ENCODE measurements at regions not wholly inside any gene's neighbourhood (a gene's known extent, or its start where the extent isn't known, plus 50 kb on each side); places are given as distances from the start of the nearest gene placed in this dataset.
"Not testable (repeated sequence)": the region's sequence is repeated elsewhere in the genome, so short reads cannot be mapped to it uniquely, and the experiment has no call there.

DNA sequence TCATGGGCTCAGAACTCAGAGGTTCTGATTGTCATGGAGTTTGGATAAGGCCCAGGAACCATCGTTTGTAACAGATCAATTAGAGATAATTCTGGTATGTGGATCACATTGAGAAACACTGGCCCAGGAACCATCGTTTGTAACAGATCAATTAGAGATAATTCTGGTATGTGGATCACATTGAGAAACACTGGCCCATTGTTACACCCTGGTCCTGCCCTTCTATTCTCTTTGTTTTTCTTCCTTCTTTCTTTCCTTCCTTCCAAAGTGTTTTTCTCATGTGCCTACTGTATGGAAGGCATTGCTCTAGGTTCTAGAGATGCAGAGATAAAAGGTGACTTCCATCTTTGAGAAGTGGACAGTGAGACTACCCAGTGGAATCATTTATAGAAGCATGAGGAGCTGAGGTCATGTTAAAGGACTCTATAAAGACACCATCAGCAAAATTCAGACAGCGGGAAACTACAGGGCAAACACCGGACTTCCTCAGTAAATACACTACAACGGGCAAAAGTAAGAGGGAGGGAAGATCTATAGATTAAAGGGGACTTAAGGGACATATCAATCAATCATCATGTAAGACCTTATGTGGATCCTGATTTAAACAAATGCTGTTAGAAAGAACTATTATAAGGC is 153.8 kb downstream of the UNC5CL start:
- no peak for DNase-seq (ENCODE audit: low spot score)

DNA sequence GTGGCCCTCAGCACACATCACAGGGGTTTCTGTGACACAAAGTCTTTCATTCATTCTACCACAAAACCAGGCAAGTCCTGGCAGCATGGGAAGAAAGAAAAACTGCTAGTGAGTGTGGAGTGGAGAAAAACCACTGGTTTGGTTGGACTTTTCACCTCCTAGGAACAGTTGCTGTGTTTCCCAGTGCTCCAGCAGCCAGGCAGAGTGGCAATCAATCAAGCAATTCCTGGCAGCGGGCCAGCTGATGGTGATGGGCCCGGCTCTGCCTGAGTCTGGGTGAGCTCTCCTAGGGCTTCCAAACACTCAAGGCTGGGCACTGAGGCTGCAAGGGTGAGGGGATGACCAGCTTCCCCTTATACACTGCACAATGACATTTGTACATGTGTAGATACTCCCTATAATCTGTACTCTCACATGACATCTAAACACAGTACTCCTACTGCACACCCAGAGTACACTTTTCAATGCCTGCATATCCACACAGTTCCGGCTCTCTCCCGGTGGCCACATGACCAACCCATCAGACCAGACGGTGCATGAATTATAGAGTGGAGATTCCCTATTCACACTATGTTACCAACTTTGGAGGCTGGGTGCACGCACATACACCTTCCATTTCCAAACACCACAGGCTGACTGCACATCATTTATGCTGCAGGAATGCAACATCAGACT is 156.6 kb downstream of the UNC5CL start:
- no peak for DNase-seq (ENCODE audit: low spot score)

DNA sequence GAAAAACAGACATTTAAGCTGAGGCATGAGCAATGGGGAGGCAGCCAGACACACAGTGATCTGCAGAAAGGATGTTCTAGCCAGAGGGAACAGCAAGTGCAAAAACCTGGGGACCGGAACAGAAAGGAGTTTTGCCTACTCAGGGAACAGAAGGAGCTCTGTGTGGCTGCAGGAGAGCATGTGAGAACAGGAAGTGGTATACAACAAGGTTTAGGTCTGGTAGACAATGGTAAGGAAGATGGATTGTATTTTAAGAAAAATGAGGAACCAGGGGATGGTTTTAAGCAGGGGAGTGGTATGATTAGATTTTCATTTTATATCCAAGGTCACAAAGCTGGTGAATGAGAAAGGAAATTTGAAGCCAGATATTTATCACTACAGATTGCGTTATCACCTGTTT is 157.5 kb downstream of the UNC5CL start:
- DNase-seq (ENCODE audit: low spot score): no peak

DNA sequence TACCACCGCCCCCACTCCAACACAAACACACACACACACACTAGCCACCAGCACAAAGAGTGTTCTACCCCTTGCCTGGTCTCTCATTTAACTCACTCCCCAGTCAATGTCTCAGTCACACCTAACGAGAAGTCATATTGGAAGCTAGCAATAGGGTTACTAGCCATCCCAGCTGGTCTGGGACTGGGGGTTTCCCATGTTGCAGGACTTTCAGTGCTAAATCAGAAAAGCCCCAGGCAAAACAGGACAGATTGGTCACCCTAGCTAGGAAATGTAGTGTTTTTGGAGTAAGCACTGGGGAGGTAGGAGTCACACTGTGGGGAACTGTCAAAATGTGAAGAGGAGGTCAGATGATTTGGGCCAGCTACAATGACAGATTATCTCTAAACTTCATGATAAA is 158.1 kb downstream of the UNC5CL start:
- DNase-seq (ENCODE audit: low spot score): no peak

DNA sequence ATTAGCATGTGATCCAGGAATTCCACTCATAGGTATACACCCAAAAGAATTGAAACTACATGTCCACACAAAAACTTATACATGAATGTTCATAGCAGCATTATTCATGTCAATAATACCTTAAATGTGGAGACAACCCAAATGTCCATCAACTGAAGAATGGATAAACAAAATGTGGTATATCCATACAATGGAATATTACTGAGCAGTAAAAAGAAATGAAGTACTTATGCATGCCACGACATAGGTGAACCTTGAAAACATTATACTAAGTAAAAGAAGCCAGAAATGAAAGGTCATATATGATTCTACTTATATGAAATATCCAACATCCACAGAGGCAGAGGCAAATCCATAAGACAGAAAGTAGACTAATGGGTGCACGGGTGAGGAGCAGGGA is 159.9 kb downstream of the UNC5CL start:
- DNase-seq (ENCODE audit: low spot score): no peak

DNA sequence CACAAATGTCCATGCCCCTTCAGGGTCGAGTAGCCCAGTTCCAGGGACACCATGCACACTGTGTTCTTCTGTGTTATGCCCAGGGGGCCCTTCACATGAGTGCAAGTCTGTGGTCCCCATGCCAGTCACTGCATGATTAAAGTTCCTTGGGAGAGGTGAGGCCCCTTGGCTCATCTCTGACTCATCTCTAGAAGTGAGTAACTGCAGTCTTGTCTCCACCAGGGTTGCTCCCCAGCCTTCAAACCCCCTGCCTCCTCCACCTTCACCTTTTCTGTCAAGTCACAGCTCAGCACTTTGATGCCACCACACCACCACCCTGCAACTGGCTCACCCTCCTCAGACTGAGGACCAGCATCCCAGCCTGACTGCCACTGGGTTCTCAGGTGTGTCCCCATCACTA is 161.7 kb downstream of the UNC5CL start:
- no peak for DNase-seq (ENCODE audit: low spot score)

DNA sequence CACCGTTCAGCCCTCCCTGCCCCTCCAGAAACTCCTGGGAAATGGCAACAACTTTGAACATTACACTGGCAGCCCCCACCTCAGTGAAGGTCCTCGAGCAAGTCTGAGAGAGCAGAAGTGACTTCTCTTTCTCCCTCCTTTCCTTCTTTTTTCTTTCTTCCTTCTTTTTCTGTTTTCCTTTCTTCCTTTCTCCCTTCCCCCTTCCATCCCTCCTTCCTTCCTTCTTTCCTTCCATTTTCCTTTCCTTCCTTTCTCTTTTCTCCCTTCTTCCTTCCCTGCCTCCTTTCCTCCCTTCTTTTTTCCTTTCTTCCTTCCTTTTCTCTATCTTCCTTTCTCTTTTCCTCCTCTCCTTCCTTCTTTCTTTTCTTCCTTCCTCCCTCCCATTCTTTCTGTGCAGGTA is 162.7 kb downstream of the UNC5CL start:
- no peak for DNase-seq (ENCODE audit: low spot score)

DNA sequence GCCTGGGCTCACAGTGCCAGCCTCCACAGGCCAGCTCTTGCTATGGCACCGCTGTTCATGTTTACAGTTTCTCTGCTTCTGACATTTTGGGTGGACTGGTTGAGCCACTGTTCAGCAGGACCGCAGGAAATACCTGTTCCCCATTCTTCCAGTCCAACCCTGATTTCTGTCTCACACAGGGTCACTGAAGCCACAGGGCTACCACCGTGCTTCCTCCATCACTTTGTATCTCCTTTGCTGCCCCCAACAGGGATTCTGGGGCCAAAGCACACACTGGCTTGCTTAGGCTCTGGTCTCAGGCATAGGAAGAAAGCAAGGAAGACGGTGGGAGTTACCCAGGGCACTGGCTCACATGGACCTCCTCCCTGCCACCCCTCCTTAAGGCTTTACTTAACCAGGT is 164.5 kb downstream of the UNC5CL start:
- peak; percentile 69 for DNase-seq (ENCODE audit: low spot score)

DNA sequence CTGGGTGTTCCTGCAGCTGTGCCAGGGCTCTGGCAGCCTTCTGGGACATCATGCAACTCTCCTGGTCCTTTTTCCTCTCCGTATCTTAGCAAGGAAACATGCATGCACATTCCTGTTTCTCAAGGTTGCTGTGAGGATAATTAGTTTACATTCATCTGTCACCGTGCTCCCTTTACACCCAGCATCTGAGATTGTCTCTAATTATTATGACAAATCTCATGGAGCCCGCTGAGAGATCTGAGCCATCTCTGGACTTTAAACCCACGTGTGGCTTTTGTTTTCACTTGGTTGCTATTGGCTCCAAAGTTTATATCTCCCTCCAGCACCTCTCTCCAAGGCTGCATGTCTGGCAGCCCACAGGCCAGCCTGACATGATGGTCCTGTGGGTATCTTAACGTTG is 167.6 kb downstream of the UNC5CL start:
- DNase-seq (ENCODE audit: low spot score): no peak

DNA sequence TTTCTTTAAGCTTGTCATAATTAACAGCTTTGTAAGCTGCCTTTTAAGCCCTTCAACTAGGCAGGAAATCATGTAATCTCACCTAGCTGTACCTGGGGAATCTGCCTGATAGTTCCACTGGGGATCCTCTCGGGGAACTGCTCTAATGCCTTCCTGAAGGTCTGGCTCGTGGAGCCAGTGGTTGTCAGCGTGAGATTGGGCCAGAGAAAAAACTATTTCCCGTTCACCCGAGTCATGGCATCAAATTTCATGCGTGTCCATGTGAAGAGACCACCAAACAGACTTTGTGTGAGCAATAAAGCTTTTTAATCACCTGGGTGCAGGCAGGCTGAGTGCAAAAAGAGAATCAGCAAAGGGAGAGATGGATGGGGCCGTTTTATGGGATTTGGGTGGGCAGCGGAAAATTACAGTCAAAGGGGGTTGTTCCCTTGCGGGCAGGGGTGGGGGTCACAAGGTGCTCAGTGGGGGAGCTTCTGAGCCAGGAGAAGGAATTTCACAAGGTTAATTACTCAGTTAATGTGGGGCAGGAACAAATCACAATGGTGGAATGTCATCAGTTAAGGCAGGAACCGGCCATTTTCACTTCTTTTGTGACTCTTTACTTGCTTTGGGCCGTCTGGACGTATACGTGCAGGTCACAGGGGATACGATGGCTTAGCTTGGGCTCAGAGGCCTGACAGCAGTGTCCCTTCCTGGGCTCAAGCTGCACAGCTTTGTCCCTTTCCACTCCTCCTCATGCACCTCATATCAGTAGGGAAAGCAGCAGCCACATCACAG is 170.7 kb downstream of the UNC5CL start:
- not testable (repeated sequence) for DNase-seq (ENCODE audit: low spot score)

DNA sequence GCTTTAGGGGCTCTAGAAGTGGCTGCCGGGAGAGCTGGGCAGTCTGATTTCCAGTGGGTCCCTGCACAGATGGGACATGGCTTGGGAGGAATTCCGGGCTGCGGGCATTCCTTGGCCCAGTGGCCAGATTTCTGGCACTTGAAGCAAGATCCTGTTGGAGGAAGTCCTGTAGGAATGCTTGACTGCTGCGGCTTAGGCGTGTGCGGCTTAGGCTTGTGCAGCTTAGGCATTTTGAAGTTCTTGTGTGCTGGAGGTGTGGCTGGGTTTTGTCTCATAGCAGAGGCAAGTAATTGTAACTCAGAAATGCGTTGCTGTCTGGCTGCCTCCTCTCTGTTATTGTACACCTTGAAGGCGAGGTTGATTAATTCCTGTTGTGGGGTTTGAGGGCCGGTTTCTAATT is 171.5 kb downstream of the UNC5CL start:
- not testable (repeated sequence) for DNase-seq (ENCODE audit: low spot score)

DNA sequence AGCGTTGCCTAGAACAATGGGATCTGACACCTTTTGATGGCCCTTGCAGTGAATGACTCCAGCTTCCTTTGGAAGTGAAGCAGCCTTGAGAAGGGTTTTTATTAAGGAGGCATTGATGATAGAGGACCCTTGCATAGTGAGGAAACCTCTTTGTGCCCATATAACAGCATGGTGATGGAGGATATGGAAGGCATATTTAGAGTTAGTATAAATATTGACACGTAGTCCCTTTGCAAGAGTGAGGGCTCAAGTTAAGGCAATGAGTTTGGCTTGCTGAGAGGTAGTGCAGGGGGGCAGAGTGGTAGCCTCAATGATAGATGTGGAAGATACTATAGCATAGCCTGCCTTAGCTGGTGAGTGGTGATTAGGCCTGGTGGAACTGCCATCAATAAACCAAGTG is 173.8 kb downstream of the UNC5CL start:
- not testable (repeated sequence) for DNase-seq (ENCODE audit: low spot score)

DNA sequence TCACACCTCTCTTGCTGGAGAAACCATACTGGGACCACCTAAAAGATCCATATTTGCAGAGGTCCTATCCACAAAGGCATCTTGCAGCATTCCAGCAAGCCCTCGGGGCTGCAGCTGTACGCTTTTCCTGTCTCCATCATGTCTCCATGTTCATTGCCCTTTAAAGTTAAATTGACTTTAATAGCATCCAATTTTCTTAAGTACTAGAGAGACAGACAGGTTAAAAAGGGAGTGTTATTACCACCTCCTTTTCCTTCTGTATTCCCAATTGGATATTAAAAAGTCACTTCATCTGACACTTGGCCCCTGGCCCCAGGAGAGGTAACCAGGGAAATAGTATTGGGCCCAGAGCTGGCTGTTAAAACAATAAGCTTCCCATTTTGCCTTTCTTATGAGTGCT is 178.6 kb downstream of the UNC5CL start:
- no peak for DNase-seq (ENCODE audit: low spot score)

DNA sequence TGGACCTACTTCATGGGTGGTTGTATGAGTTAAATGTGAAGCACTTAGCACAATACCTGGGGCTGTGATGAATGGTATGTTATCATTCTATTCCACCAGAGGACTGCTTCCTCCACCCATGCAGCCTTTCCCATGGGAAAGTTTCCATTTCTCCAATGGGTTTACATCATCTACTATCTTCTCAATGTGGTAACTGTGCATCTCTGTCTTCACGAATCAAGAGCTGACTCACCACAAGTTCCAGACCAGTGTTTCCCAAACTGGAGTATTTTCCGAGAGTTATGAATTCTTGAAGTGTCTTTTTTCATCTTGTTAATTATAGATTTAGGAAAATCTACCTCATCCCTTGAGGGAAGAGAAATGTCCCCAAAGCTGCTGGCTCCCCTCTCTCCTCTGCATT is 182.8 kb downstream of the UNC5CL start:
- DNase-seq (ENCODE audit: low spot score): no peak

DNA sequence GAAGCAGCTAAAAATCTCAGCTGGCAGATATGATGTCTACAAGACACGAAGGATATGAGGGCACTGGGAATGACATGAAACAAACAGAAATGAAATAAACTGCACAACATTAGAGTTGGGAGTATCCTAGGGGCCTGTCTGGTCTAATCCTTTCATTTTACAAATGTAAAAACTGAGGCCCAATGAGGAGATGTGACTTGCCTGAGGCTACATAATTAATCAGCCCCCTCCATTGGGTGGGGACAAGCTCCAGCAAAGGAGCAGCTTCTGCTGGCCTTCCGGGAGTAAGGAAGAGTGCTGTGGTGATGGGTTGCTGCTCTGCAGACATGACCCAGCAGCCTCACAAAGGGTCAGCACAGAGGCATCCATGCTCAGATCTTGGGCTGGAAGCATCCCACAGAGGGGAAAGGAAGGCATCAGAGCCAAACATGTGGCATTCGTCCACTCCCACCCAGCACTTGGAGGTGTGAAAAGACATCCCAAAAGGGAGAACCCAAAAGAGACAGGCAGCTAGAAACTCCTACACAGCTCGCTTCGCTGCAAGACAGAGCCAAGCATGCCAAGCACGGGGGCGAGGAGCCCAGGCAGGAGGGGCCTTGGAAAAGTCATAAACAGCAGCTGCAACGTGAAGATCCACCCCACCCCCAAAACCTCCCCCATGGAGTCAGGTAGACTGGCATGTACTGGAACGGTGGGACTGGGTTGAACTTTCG is 183.7 kb downstream of the UNC5CL start:
- no peak for DNase-seq (ENCODE audit: low spot score)

DNA sequence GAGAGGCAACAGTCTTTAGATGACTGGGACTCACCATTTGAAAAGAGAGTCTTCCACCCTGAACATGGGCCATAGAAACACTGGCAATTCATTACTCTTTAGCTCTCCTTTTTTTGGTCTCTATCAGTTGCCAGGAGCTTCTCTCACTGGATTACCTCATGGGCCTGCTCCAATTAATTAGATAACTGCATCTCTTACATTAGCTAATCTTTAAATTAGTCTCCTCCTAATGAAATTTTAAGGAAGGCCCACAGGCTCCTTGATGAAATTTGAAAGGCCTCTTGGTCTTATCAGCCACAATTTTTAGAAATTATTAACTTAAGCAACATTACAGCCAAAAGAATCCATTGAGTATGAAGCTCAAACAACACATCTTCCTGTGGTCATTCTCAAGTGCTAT is 184.4 kb downstream of the UNC5CL start:
- DNase-seq (ENCODE audit: low spot score): no peak

DNA sequence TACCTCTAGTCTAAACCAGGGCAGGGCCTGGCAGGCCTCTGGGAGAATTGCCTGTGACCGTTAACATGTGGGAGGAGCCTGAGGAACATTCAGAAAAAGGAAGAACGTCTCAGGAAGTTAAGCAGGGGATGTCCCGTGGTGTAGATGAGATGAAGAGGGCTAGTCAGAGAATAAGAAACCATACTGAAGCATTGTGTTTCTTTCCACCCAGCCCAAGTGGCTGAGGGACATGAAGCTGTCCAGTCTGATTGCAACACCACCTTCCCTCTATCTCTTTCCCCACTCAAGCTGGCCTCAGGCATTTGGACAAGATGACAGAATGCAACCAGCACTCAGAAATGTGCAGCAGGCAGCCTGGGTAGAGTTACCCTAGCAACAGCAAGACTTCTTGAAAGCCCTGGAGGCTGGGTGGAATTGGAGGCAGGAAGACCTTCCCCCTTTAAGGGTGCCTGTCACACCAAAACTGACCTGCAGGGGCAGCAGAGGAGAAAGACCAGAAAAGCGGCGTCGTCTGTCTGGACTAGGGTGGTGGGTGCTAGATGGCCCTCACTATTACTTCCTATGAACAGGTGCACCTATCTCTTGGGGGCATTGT is 186.1 kb downstream of the UNC5CL start:
- peak; percentile 61 for DNase-seq (ENCODE audit: low spot score)

DNA sequence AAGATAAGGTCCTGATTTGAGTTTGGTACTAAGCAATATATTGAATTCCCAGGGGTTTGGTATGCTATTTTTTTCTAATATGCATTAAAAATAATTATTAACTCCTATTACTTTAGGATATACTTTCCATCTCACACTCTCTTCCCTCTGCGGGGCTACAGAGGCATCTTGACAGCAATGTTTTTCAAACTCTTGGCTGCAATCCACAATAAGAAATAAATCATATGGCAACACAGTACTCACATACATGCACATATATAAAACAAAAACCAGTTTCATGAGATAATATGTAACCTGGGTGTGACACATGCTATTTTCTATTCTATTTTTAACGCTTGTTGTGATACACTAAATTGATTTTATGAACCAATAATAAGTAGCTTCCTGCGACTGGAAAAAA is 189.5 kb downstream of the UNC5CL start:
- no peak for DNase-seq (ENCODE audit: low spot score)

DNA sequence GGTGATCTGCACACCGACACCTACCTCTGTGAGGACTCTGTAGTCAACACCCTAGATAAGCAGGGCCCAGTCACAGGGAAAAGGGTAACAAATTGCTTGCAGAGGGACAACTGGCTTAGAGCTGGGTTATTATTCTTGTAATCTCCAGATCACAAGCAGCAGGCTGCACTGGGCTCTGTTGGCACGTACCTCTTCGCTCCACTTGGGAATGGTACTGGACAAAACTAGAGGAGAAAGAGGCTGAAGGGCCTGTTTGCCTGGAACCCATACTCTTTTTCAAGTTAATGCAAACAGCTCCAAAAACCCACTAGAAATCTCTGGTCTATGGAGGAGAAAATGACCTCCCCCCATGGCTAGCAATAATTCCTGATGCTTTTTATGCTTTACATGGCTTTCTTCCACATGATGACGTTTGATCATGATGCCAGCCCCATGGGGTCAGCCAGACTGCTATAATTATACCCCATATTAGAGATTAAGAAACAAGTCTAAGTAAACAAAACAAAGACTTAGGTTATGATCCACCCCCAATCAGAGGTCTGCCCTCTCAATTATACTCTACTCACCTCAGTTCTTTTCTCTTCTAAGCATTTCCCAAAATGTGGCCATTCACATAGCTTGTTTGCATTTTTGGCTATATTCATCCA is 190.0 kb downstream of the UNC5CL start:
- DNase-seq (ENCODE audit: low spot score): no peak

DNA sequence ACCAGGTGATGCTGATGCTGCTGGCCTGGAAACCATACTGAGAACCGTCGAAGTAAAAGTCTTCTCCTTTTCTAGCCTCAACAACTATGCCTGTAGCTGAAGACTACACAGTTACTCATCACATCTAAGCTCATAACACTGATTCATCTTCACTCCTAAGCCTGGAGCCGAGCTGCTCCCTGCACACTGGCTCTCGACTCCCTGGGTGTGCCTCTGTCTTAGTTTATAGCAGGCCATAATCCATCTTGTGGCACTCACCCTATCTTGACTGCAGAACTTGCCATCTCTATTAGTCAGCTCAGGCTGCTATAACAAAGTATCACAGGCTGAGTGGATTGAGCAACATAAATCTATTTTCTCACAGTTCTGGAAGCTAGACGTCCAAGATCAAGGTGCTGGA is 191.0 kb downstream of the UNC5CL start:
- no peak for DNase-seq (ENCODE audit: low spot score)

DNA sequence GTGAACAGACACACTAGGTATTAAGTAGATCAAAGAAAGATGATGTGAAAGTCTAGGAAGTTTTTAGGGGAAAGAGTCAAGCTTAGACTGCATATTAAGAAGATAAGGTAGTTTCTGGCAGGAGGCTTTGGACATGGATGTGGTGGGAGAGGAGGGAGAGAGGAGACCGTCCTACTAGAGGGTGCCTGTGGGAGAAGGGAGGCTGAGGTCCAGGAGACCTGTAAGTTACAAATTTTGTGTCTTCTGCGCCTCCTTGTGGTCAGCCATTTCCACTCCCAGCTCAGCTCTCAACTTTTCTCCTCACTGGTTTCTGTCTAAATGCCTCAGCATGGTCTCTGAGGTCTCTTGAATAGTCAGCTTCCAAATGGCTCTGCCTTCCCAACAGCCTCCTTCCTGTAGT is 193.5 kb downstream of the UNC5CL start:
- peak; percentile 84 for DNase-seq (ENCODE audit: low spot score)

DNA sequence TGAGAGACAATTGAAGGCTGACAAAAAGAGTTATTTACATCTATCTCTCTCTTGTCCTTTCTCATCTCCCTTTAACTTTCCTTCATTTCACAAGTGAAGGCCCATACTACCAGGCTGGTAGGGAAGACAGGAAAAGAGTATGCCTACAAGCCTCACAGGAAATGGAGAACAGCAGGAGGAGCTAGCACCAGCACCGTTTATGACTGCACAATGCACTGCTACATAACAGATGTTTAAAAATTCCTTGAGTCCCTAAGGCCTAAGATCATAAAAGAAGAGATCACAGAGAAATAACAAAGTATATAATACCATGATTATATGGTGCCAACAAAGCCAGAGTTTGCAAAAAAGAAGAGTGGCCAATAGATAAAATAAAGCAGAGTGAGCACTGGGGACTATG is 194.8 kb downstream of the UNC5CL start:
- no peak for DNase-seq (ENCODE audit: low spot score)
